ENCODE measurements at regions not wholly inside any gene's neighbourhood (a gene's known extent, or its start where the extent isn't known, plus 50 kb on each side); places are given as distances from the start of the nearest gene placed in this dataset.
"Not testable (repeated sequence)": the region's sequence is repeated elsewhere in the genome, so short reads cannot be mapped to it uniquely, and the experiment has no call there.

DNA sequence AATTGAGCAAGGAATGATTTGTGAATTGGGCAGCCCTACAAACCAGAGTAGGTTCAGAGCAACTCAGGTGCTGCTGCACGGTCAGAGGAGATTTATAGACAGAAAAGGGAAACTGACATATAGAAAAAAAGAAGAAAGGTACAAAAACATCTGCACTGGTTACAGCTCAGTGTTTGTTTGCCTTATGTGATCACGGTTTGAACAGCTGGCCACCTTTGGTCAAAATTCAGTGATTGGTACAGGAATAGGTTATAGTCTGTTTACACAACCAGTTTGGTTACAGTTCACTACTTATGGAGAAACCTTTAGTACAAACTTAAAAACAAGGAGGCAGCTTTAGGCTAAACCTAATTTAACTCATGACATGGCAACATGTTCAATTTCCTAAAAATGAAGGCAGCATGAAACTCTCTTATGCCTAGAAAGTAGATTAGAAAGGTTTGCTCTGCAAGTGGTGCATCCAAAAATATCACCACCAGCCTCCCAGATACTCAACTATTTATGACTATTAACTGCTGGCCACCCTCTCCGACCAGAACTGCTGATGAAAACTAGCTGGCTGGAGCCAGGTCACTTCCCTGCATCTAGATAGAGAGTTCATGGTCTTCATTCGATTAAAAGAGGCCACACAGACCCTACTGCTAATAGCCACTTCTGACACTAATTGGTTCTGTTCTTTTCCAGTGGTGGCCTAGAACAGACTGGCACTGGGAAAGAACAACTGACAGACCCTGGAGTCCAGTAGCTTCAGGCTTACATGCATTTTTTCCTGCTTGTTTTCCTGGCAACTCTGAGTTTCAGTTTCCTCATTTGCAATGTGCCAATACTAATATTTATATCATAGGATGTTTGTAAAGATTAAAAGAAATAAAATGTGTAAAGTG, 548.0 kb downstream of the CCSER2 start:
- H3K27me3 ChIP-seq (replicated peaks; ENCODE audit: control insufficient read depth, insufficient read depth, low read length), result no peaks in the 10 kb centered on the region
- Mint-ChIP-seq H3K4me3 (ENCODE audit: unreplicated experiment) (no peak overlapping the region), H3K27me3 (ENCODE audit: insufficient read depth, unreplicated experiment) (no peaks in the 10 kb centered on the region), H3K36me3 (ENCODE audit: insufficient read depth, unreplicated experiment) (no peaks in the 10 kb centered on the region), H3K27ac (ENCODE audit: unreplicated experiment) (no peak overlapping the region), H3K4me1 (ENCODE audit: low read depth, unreplicated experiment) (peaks cover 9% of the 10 kb centered on the region), H3K9me3 (ENCODE audit: unreplicated experiment) (no peaks in the 10 kb centered on the region)
- no peak for DNase-seq
- H3K4me1 ChIP-seq, result 0 out of 2 replicates have a peak, but pooled peaks cover 5% of the 10 kb centered on the region
- ChIA-PET POLR2A (no interaction called here), CTCF (no interaction called here)
- no TSS peak for BruUV-seq (replicated peaks)
- no peaks in the 10 kb centered on the region for H3K9me3 ChIP-seq
- H3K36me3 ChIP-seq (ENCODE audit: control insufficient read depth, insufficient read depth, low read length), result no peaks in the 10 kb centered on the region
- no peak overlapping the region for H3K4me3 ChIP-seq (ENCODE audit: low read depth, low read length)
- intact Hi-C loops (cut with micrococcal nuclease; ENCODE audit: unreplicated experiment), result no loop called here
- TF ChIP-seq, protein P1, sequence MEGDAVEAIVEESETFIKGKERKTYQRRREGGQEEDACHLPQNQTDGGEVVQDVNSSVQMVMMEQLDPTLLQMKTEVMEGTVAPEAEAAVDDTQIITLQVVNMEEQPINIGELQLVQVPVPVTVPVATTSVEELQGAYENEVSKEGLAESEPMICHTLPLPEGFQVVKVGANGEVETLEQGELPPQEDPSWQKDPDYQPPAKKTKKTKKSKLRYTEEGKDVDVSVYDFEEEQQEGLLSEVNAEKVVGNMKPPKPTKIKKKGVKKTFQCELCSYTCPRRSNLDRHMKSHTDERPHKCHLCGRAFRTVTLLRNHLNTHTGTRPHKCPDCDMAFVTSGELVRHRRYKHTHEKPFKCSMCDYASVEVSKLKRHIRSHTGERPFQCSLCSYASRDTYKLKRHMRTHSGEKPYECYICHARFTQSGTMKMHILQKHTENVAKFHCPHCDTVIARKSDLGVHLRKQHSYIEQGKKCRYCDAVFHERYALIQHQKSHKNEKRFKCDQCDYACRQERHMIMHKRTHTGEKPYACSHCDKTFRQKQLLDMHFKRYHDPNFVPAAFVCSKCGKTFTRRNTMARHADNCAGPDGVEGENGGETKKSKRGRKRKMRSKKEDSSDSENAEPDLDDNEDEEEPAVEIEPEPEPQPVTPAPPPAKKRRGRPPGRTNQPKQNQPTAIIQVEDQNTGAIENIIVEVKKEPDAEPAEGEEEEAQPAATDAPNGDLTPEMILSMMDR (IDR thresholded peaks at IDR 0.05; ENCODE audit: insufficient read depth in 1 of 2, low read depth in 1 of 2, low read length in 1 of 2, severe bottlenecking in 1 of 2, unreplicated experiment in 1 of 2), result no peak

DNA sequence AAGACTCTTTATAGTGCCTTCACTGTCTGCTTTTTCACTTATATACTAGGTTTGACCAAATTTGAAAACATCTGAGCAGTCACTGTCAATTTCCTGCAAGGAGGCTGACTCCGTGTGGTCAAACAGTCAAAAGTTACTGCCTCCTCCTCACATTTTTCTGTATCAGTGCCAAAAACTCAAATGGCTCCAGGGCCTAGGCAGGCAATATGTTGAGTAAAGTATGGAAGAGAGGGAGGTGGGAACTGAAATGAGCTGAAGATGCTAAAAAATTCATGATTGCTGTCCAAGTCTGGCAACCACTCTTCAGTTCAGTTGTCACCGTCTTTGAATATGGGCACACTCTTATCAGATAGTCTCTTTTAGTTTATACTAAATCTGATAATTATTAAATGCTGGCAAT, 551.6 kb downstream of the CCSER2 start:
- TF ChIP-seq, protein P1 (IDR thresholded peaks at IDR 0.05; ENCODE audit: insufficient read depth in 1 of 2, low read depth in 1 of 2, low read length in 1 of 2, severe bottlenecking in 1 of 2, unreplicated experiment in 1 of 2), result no peak
- Mint-ChIP-seq H3K4me1 (ENCODE audit: low read depth, unreplicated experiment) (peaks cover 9% of the 10 kb centered on the region), H3K4me3 (ENCODE audit: unreplicated experiment) (no peak overlapping the region)

DNA sequence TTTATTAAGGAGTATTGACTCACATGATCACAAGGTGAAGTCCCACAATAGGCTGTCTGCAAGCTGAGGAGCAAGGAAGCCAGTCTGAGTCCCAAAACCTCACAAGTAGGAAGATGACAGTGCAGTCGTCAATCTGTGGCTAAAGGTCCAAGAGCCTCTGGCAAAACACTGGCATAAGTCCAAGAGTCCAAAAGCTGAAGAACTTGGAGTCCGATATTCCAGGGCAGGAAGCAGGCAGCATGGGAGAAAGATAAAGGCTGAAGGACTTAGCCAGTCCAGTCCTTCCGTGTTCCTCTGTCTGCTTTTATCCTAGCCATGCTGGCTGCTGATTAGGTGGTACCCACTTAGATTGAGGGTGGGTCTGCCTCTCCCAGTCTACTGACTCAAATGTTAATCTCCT, 553.3 kb downstream of the CCSER2 start:
- H3K27me3 ChIP-seq (replicated peaks; ENCODE audit: control insufficient read depth, insufficient read depth, low read length); H3K9me3 ChIP-seq; H3K9me3 Mint-ChIP-seq (ENCODE audit: unreplicated experiment); H3K27ac Mint-ChIP-seq (ENCODE audit: unreplicated experiment); H3K4me1 Mint-ChIP-seq (ENCODE audit: low read depth, unreplicated experiment); DNase-seq; BruUV-seq (replicated peaks); H3K4me3 ChIP-seq (ENCODE audit: low read depth, low read length); H3K27me3 Mint-ChIP-seq (ENCODE audit: insufficient read depth, unreplicated experiment); H3K36me3 ChIP-seq (ENCODE audit: control insufficient read depth, insufficient read depth, low read length); H3K4me3 Mint-ChIP-seq (ENCODE audit: unreplicated experiment); H3K36me3 Mint-ChIP-seq (ENCODE audit: insufficient read depth, unreplicated experiment); intact Hi-C loops (cut with micrococcal nuclease; ENCODE audit: unreplicated experiment); CTCF ChIA-PET; POLR2A ChIA-PET; H3K4me1 ChIP-seq: not testable (repeated sequence)

More for the DNA sequence above, 551.6 kb downstream of the CCSER2 start:
- ChIA-PET CTCF (no interaction called here), POLR2A (no interaction called here)
- Mint-ChIP-seq H3K27me3 (ENCODE audit: insufficient read depth, unreplicated experiment) (no peaks in the 10 kb centered on the region), H3K27ac (ENCODE audit: unreplicated experiment) (no peak overlapping the region), H3K9me3 (ENCODE audit: unreplicated experiment) (no peaks in the 10 kb centered on the region), H3K36me3 (ENCODE audit: insufficient read depth, unreplicated experiment) (no peaks in the 10 kb centered on the region)
- Histone ChIP-seq H3K4me1 (0 out of 2 replicates have a peak, but pooled peaks cover 5% of the 10 kb centered on the region), H3K36me3 (ENCODE audit: control insufficient read depth, insufficient read depth, low read length) (no peaks in the 10 kb centered on the region; the same call in 1 of the 2 replicates), H3K9me3 (no peaks in the 10 kb centered on the region), H3K27me3 (replicated peaks; ENCODE audit: control insufficient read depth, insufficient read depth, low read length) (no peaks in the 10 kb centered on the region), H3K4me3 (ENCODE audit: low read depth, low read length) (no peak overlapping the region)
- intact Hi-C loops (cut with micrococcal nuclease; ENCODE audit: unreplicated experiment), result no loop called here
- DNase-seq, result no peak
- no TSS peak for BruUV-seq (replicated peaks)

Measured in Caco-2 (cell line).